ELF-1 (cell line): ENCODE measurements at regions not wholly inside any gene's neighbourhood (a gene's known extent, or its start where the extent isn't known, plus 50 kb on each side); places are given as distances from the start of the nearest gene placed in this dataset.

ENCODE experiments used
- DNase-seq: peaks from one replicate; pipeline ENCODE4 v3.0.0-alpha.2; 2016; ENCODE audit warnings: low read depth, low spot score

GRCh38 chr2:100764430-100764829 is 55.5 kb upstream of the NPAS2 start:
- no peak for DNase-seq

- no peak for DNase-seq
Observed at GRCh38 chr2:100765481-100765880, 54.5 kb upstream of the NPAS2 start.

GRCh38 chr2:100766256-100766655 is 53.7 kb upstream of the NPAS2 start:
- DNase-seq: no peak

GRCh38 chr2:100766806-100767205 is 53.1 kb upstream of the NPAS2 start:
- DNase-seq: no peak

- DNase-seq: no peak
Observed at GRCh38 chr2:100767224-100767653, 52.7 kb upstream of the NPAS2 start.

- DNase-seq: no peak
Observed at GRCh38 chr2:100767810-100768806, 51.8 kb upstream of the NPAS2 start.
